ENCODE measurements at regions not wholly inside any gene's neighbourhood (a gene's known extent, or its start where the extent isn't known, plus 50 kb on each side); places are given as distances from the start of the nearest gene placed in this dataset.
A peak's percentile ranks its signal among the peaks of the same experiment; 100 is the strongest.
"Not testable (repeated sequence)": the region's sequence is repeated elsewhere in the genome, so short reads cannot be mapped to it uniquely, and the experiment has no call there.

GRCh38 chr12:91703491-91704283, 442.0 kb downstream of the BTG1 start:
- DNase-seq (no peak), FAIRE-seq (no peak), ATAC-seq (no peak)
- no peaks in the 10 kb centered on the region for H3K36me3 ChIP-seq
- no peak overlapping the region for H3K4me3 ChIP-seq
- intact Hi-C loops (cut with DNase I): no loop called here
- H3K27ac ChIP-seq: no peak overlapping the region
- no peaks in the 10 kb centered on the region for H3K9me3 ChIP-seq
- H3K4me1 ChIP-seq: no peaks in the 10 kb centered on the region
- H3K27me3 ChIP-seq: no peaks in the 10 kb centered on the region
- TF ChIP-seq CTCF (IDR thresholded peaks at IDR 0.05): no peak
- 83 to 84% methylated on average over 2 of the region's 2 CpGs for WGBS, 2 donors

- TF ChIP-seq CTCF (IDR thresholded peaks at IDR 0.05): no peak
- WGBS, 2 donors: 55 to 78% methylated on average over 3 of the region's 3 CpGs
- no peak for FAIRE-seq
Measured at GRCh38 chr12:91702843-91703425, 442.7 kb downstream of the BTG1 start.

GRCh38 chr12:91695964-91696363, 449.7 kb downstream of the BTG1 start:
- FAIRE-seq (no peak), DNase-seq (peak in 2 of 6 donors; percentile 5 to 17), ATAC-seq (peak in 2 of 4 donors; percentile 64 to 65)
- Histone ChIP-seq H3K36me3 (no peaks in the 10 kb centered on the region), H3K4me1 (no peaks in the 10 kb centered on the region), H3K27ac (no peak overlapping the region), H3K27me3 (no peaks in the 10 kb centered on the region), H3K4me3 (no peak overlapping the region), H3K9me3 (no peaks in the 10 kb centered on the region)
- WGBS, 2 donors: 20 to 35% methylated on average over 1 of the region's 1 CpG
- no peak for TF ChIP-seq CTCF (IDR thresholded peaks at IDR 0.05)
- intact Hi-C loops (cut with DNase I): no loop called here

More at GRCh38 chr12:91702843-91703425, 442.7 kb downstream of the BTG1 start:
- Histone ChIP-seq H3K4me3 (no peak overlapping the region), H3K9me3 (no peaks in the 10 kb centered on the region), H3K27me3 (no peaks in the 10 kb centered on the region), H3K4me1 (no peaks in the 10 kb centered on the region), H3K36me3 (no peaks in the 10 kb centered on the region), H3K27ac (no peak overlapping the region)
- ATAC-seq (no peak), DNase-seq (no peak)
- intact Hi-C loops (cut with DNase I): no loop called here

GRCh38 chr12:91695406-91695805, 450.2 kb downstream of the BTG1 start:
- intact Hi-C loops (cut with DNase I); H3K4me3 ChIP-seq; H3K27ac ChIP-seq; ATAC-seq; FAIRE-seq; H3K9me3 ChIP-seq; DNase-seq; H3K27me3 ChIP-seq; H3K36me3 ChIP-seq; H3K4me1 ChIP-seq: not testable (repeated sequence)
- 91 to 95% methylated on average over 3 of the region's 3 CpGs for WGBS, 2 donors

- DNase-seq (peak in 2 of 6 donors; percentile 2 to 22), ATAC-seq (peak; percentile 57 to 77 (median 64)), FAIRE-seq (no peak)
- 81 to 83% methylated on average over 4 of the region's 4 CpGs for WGBS, 2 donors
- H3K27me3 ChIP-seq: no peaks in the 10 kb centered on the region
- H3K27ac ChIP-seq: no peak overlapping the region
- H3K4me3 ChIP-seq: no peak overlapping the region
- no peak for TF ChIP-seq CTCF (IDR thresholded peaks at IDR 0.05)
- no peaks in the 10 kb centered on the region for H3K36me3 ChIP-seq
- no peaks in the 10 kb centered on the region for H3K9me3 ChIP-seq
- intact Hi-C loops (cut with DNase I): no loop called here
- H3K4me1 ChIP-seq: no peaks in the 10 kb centered on the region
Measured at GRCh38 chr12:91690531-91690930, 455.1 kb downstream of the BTG1 start.

Data from pancreas (tissue), 10 donors.